OCI-LY1 (cell line): ENCODE measurements at regions not wholly inside any gene's neighbourhood (a gene's known extent, or its start where the extent isn't known, plus 50 kb on each side); places are given as distances from the start of the nearest gene placed in this dataset.
A peak's percentile ranks its signal among the peaks of the same experiment; 100 is the strongest.

ENCODE experiments used
- H2AFZ ChIP-seq: fragments of 200-600 bp; sonication (generic), shearing (Covaris generic); 2 replicates; pipeline ENCODE4 v1.6.0; 2014; ENCODE audit warnings: antibody characterized with exemption, mild to moderate bottlenecking, low read length
- H3F3A ChIP-seq: fragments of 200-600 bp; sonication (generic), shearing (Covaris generic); 2 replicates; pipeline ENCODE4 v1.6.0; 2014; ENCODE audit warnings: mild to moderate bottlenecking, antibody characterized with exemption, low read length, moderate library complexity; ENCODE audit not compliant: insufficient read depth
- H3K27ac ChIP-seq: fragments of 200-600 bp; sonication (generic); 2 replicates; pipeline ENCODE4 v1.5.1; 2014; ENCODE audit warnings: low read length, mixed run types, mild to moderate bottlenecking, low read depth; ENCODE audit not compliant: poor library complexity, severe bottlenecking
- H3K27me3 ChIP-seq: fragments of 200-600 bp; sonication (generic); 2 replicates; pipeline ENCODE4 v1.6.0; 2014; ENCODE audit warnings: antibody characterized with exemption, mild to moderate bottlenecking, low read length, moderate library complexity; ENCODE audit not compliant: insufficient read depth
- H3K36me3 ChIP-seq: fragments of 200-600 bp; sonication (generic); 2 replicates; pipeline ENCODE4 v1.6.1; 2014; ENCODE audit warnings: mild to moderate bottlenecking, antibody characterized with exemption, low read length, moderate library complexity, mixed read lengths; ENCODE audit not compliant: insufficient read depth
- H3K4me1 ChIP-seq: fragments of 200-600 bp; sonication (generic); 2 replicates; pipeline ENCODE4 v1.5.1; 2014; ENCODE audit warnings: mild to moderate bottlenecking, low read length, moderate library complexity; ENCODE audit not compliant: insufficient read depth, severe bottlenecking
- H3K4me2 ChIP-seq: fragments of 200-600 bp; sonication (generic), shearing (Covaris generic); 2 replicates; pipeline ENCODE4 v1.6.1; 2014; ENCODE audit warnings: low read length
- H3K4me3 ChIP-seq: fragments of 200-600 bp; sonication (generic); 2 replicates; pipeline ENCODE4 v1.5.1; 2014; ENCODE audit warnings: low read length, low read depth, mild to moderate bottlenecking, mixed read lengths; ENCODE audit not compliant: poor library complexity, severe bottlenecking
- H3K79me2 ChIP-seq: fragments of 200-600 bp; shearing (Covaris generic); 2 replicates; pipeline ENCODE4 v1.6.1; 2016; ENCODE audit warnings: mixed run types, low read length, mixed read lengths; ENCODE audit not compliant: insufficient read depth
- H3K9ac ChIP-seq: fragments of 200-600 bp; sonication (generic), shearing (Covaris generic); 2 replicates; pipeline ENCODE4 v1.6.1; 2014; ENCODE audit warnings: mild to moderate bottlenecking, low read length, mixed read lengths
- H3K9me2 ChIP-seq: fragments of 200-600 bp; sonication (generic), shearing (Covaris generic); 2 replicates; pipeline ENCODE4 v1.6.1; 2014; ENCODE audit warnings: low read depth, mild to moderate bottlenecking, low read length, mixed read lengths
- H3K9me3 ChIP-seq: fragments of 200-600 bp; shearing (Covaris generic); 2 replicates; pipeline ENCODE4 v1.6.1; 2014; ENCODE audit warnings: low read length, mixed read lengths
- H4K20me1 ChIP-seq: fragments of 200-600 bp; sonication (generic), shearing (Covaris generic); 2 replicates; pipeline ENCODE4 v1.6.0; 2016; ENCODE audit warnings: mild to moderate bottlenecking, low read length; ENCODE audit not compliant: insufficient read depth
- EZH2 ChIP-seq: fragments of 200-600 bp; sonication (generic), shearing (Covaris generic); IDR thresholded peaks from 2 replicates; pipeline ENCODE4 v1.8.0; 2017; ENCODE audit warnings: borderline replicate concordance, mixed run types, mild to moderate bottlenecking, antibody characterized with exemption, low read length, moderate library complexity, mixed read lengths
- TF ChIP-seq, protein P1 (sequence below): fragments of 200-600 bp; sonication (generic), shearing (Covaris generic); IDR thresholded peaks from 2 replicates; pipeline ENCODE4 v1.5.1; 2017; ENCODE audit warnings: mild to moderate bottlenecking, antibody characterized with exemption, low read length, moderate library complexity, mixed read lengths

DNA sequence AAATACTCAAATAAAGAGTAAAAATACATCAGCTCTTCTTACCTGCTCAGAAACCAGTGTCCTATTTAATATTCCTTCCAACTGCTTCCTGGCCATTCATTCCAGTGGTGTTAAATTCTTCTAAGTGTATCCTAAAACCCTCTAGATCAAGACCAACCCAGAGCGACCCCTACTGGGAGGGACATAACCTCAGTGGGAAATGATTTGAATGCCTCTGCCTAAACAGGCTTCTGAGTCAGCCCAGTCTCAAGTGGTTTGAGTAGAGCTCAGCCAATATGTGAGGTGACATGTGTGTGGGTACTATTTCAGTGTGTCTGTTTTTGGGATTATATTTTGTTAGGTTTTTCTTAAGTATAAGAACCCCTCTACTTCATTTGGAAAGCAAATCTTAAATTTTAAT lies 133.6 kb upstream of the ARHGEF9 start:
- H3K79me2 ChIP-seq = no peaks in the 10 kb centered on the region
- no peak overlapping the region for H2AFZ ChIP-seq
- H3K27me3 ChIP-seq = no peaks in the 10 kb centered on the region
- H3K9me2 ChIP-seq = no peaks in the 10 kb centered on the region
- no peak overlapping the region for H3K27ac ChIP-seq
- H4K20me1 ChIP-seq = no peaks in the 10 kb centered on the region
- H3F3A ChIP-seq = no peaks in the 10 kb centered on the region
- no peak overlapping the region for H3K4me2 ChIP-seq
- H3K4me1 ChIP-seq = no peaks in the 10 kb centered on the region
- no peaks in the 10 kb centered on the region for H3K36me3 ChIP-seq
- H3K9ac ChIP-seq = no peak overlapping the region
- H3K9me3 ChIP-seq = no peaks in the 10 kb centered on the region
- no peak for TF ChIP-seq EZH2
- TF ChIP-seq, protein P1, sequence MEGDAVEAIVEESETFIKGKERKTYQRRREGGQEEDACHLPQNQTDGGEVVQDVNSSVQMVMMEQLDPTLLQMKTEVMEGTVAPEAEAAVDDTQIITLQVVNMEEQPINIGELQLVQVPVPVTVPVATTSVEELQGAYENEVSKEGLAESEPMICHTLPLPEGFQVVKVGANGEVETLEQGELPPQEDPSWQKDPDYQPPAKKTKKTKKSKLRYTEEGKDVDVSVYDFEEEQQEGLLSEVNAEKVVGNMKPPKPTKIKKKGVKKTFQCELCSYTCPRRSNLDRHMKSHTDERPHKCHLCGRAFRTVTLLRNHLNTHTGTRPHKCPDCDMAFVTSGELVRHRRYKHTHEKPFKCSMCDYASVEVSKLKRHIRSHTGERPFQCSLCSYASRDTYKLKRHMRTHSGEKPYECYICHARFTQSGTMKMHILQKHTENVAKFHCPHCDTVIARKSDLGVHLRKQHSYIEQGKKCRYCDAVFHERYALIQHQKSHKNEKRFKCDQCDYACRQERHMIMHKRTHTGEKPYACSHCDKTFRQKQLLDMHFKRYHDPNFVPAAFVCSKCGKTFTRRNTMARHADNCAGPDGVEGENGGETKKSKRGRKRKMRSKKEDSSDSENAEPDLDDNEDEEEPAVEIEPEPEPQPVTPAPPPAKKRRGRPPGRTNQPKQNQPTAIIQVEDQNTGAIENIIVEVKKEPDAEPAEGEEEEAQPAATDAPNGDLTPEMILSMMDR = peak; percentile 26
- no peak overlapping the region for H3K4me3 ChIP-seq

DNA sequence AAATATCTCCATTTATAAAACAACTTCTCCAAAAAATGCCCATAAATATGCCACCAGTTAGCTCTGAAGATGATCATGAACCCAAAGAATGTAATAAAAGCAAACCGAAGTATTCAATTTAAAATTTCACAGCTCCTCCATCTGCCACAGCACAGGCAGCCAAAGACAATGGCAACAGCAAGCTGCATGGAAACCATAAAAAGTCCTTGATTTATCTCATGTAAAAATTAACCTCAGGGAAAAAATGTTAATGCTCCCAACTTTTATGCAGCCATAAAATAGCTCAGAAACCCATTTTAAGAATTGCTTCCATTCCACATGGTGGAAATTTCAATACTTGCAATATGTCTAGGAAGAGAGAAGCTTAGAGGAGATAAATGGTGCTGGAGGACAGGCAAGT lies 132.3 kb upstream of the ARHGEF9 start:
- TF ChIP-seq, protein P1 = no peak
- no peak for TF ChIP-seq EZH2
- H3K36me3 ChIP-seq = no peaks in the 10 kb centered on the region
- H3K4me1 ChIP-seq = no peaks in the 10 kb centered on the region
- H3K4me3 ChIP-seq = no peak overlapping the region
- H3K27me3 ChIP-seq = no peaks in the 10 kb centered on the region
- H3K4me2 ChIP-seq = no peak overlapping the region
- no peaks in the 10 kb centered on the region for H3K9me2 ChIP-seq
- H3K27ac ChIP-seq = no peak overlapping the region
- H3K79me2 ChIP-seq = no peaks in the 10 kb centered on the region
- H3K9me3 ChIP-seq = no peaks in the 10 kb centered on the region
- H3K9ac ChIP-seq = no peak overlapping the region
- no peak overlapping the region for H2AFZ ChIP-seq
- H3F3A ChIP-seq = no peaks in the 10 kb centered on the region
- no peaks in the 10 kb centered on the region for H4K20me1 ChIP-seq

- Histone ChIP-seq H3K9me2 (no peaks in the 10 kb centered on the region), H4K20me1 (no peaks in the 10 kb centered on the region), H3K4me3 (no peak overlapping the region), H3K27ac (no peak overlapping the region), H3K36me3 (no peaks in the 10 kb centered on the region), H3K9ac (no peak overlapping the region), H3K9me3 (no peaks in the 10 kb centered on the region), H2AFZ (no peak overlapping the region), H3K4me2 (no peak overlapping the region), H3F3A (no peaks in the 10 kb centered on the region), H3K79me2 (no peaks in the 10 kb centered on the region), H3K27me3 (no peaks in the 10 kb centered on the region), H3K4me1 (no peaks in the 10 kb centered on the region)
- TF ChIP-seq, protein P1 = no peak
- no peak for TF ChIP-seq EZH2
Measured at GRCh38 chrX:63913719-63914118, 128.7 kb upstream of the ARHGEF9 start.
